Naive B cell (primary cell): ENCODE measurements at regions not wholly inside any gene's neighbourhood (a gene's known extent, or its start where the extent isn't known, plus 50 kb on each side); places are given as distances from the start of the nearest gene placed in this dataset.
"Not testable (repeated sequence)": the region's sequence is repeated elsewhere in the genome, so short reads cannot be mapped to it uniquely, and the experiment has no call there.

ENCODE experiments used
- ATAC-seq, 2 donors: fragments of 150-1000 bp; cut with Tn5 transposase; 2 replicates each; pipeline ENCODE4 v1.10.0; 2021; ENCODE audit warnings: low read depth in 2 of 2, mild to moderate bottlenecking in 2 of 2, moderate library complexity in 2 of 2
- DNase-seq: peaks from one replicate; pipeline ENCODE4 v3.0.0; 2022
- H3K27ac Mint-ChIP-seq, 6 donors: one replicate each; pipeline ENCODE4 v1.8.0; 2020 to 2022; ENCODE audit warnings: mild to moderate bottlenecking in 6 of 6, mixed read lengths in 6 of 6, moderate library complexity in 5 of 6, inconsistent platforms in 2 of 6
- H3K27me3 Mint-ChIP-seq, 3 donors: one replicate each; pipeline ENCODE4 v1.8.0; 2021 to 2022; ENCODE audit warnings: mixed read lengths in 3 of 3, mild to moderate bottlenecking in 1 of 3
- H3K36me3 Mint-ChIP-seq, 2 donors: one replicate each; pipeline ENCODE4 v1.8.0; 2020 to 2022; ENCODE audit warnings: mixed read lengths in 2 of 2, inconsistent platforms in 1 of 2, mild to moderate bottlenecking in 1 of 2
- H3K4me1 Mint-ChIP-seq, 3 donors: one replicate each; pipeline ENCODE4 v1.8.0; 2020 to 2022; ENCODE audit warnings: mixed read lengths in 3 of 3, inconsistent platforms in 1 of 3, mild to moderate bottlenecking in 1 of 3, moderate library complexity in 1 of 3
- H3K4me3 Mint-ChIP-seq, 8 donors: one replicate each; pipeline ENCODE4 v1.8.0; 2020 to 2022; ENCODE audit warnings: mild to moderate bottlenecking in 8 of 8, mixed read lengths in 8 of 8, moderate library complexity in 8 of 8, inconsistent platforms in 2 of 8
- H3K9me3 Mint-ChIP-seq, 7 donors: one replicate each; pipeline ENCODE4 v1.8.0; 2020 to 2022; ENCODE audit warnings: mixed read lengths in 7 of 7, mild to moderate bottlenecking in 5 of 7, inconsistent platforms in 2 of 7, moderate library complexity in 1 of 7

- H3K4me1 Mint-ChIP-seq: no peaks in the 10 kb centered on the region
- ATAC-seq: no peak
- H3K4me3 Mint-ChIP-seq: no peak overlapping the region
- peaks cover 0 to 5% (median 2%) of the 10 kb centered on the region in 7 donors for H3K9me3 Mint-ChIP-seq
- H3K27ac Mint-ChIP-seq: no peak overlapping the region
- H3K36me3 Mint-ChIP-seq: no peaks in the 10 kb centered on the region
- no peak for DNase-seq
- no peaks in the 10 kb centered on the region for H3K27me3 Mint-ChIP-seq
Observed at GRCh38 chr11:96960476-96960875, 570.7 kb downstream of the JRKL start.

DNA sequence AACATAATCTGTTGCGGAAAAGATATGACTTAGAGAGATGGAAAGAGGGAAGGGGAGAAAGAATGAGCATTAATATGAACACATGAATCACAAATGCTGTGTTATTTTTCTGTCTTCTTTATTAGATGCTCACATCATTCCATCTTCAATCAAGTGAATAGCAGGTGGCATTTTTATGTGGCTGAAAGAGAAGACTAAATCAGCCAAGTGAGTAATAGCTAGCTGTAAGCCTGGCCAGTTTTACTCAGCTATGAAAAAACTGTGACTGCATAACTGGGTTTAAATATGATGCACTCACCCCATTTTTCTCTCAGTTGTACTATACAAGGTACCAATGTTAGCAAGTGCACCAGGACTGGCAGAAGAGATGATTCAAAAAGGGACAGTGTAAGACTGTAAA lies 571.1 kb downstream of the JRKL start:
- Mint-ChIP-seq H3K4me3 (no peak overlapping the region), H3K4me1 (no peaks in the 10 kb centered on the region), H3K36me3 (no peaks in the 10 kb centered on the region), H3K9me3 (peaks cover 0 to 5% (median 3%) of the 10 kb centered on the region in 7 donors), H3K27ac (no peak overlapping the region), H3K27me3 (no peaks in the 10 kb centered on the region)
- ATAC-seq: no peak
- no peak for DNase-seq

DNA sequence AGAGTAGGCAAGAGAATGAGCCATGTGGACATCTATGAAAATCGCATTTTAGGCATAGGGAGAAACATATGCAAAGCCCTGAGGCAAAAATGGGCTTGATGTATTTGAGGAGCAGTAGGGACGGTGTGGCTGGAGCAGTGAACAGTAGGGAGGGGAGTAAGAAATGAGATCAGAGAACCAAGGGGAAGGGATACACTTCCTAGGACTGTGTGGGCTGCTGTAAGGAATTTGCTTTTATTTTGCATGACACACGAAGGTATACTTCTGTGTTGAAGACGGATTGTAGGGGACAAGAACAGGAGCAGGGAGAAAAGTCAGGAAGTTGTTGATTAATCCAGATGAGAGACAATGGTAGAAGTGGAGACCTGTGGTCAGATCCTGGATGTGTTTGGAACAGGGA lies 572.1 kb downstream of the JRKL start:
- Mint-ChIP-seq H3K27me3 (no peaks in the 10 kb centered on the region), H3K4me3 (no peak overlapping the region), H3K4me1 (no peaks in the 10 kb centered on the region), H3K27ac (no peak overlapping the region), H3K9me3 (peaks cover 0 to 4% (median 0%) of the 10 kb centered on the region in 7 donors), H3K36me3 (no peaks in the 10 kb centered on the region)
- DNase-seq: no peak
- ATAC-seq: no peak

DNA sequence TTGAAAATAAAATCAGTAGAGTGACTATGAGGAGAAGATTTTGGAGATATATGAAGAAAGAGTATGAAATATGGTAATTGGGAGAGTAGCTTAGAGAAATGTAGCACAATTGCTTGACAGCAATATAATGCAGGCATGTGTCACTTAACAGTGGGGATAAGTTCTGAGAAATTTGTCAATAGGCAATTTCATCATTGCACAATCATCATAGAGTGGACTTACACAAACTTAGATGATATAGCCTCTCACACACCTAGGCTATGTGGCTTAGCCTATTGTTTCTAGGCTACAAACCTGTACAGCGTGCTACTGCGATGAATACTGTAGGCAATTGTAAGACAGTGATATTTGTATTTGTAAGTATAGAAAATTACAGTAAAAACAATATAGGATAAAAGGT lies 573.6 kb downstream of the JRKL start:
- no peak overlapping the region for H3K4me3 Mint-ChIP-seq
- H3K4me1 Mint-ChIP-seq: no peaks in the 10 kb centered on the region
- DNase-seq (no peak), ATAC-seq (no peak)
- peaks cover 0 to 9% (median 0%) of the 10 kb centered on the region in 7 donors for H3K9me3 Mint-ChIP-seq
- H3K27ac Mint-ChIP-seq: no peak overlapping the region
- H3K27me3 Mint-ChIP-seq: no peaks in the 10 kb centered on the region
- no peaks in the 10 kb centered on the region for H3K36me3 Mint-ChIP-seq

- DNase-seq (no peak), ATAC-seq (no peak)
- H3K9me3 Mint-ChIP-seq: peaks cover 0 to 9% (median 0%) of the 10 kb centered on the region in 7 donors
- no peaks in the 10 kb centered on the region for H3K27me3 Mint-ChIP-seq
- no peak overlapping the region for H3K4me3 Mint-ChIP-seq
- no peak overlapping the region for H3K27ac Mint-ChIP-seq
- H3K4me1 Mint-ChIP-seq: no peaks in the 10 kb centered on the region
- H3K36me3 Mint-ChIP-seq: no peaks in the 10 kb centered on the region
Observed at GRCh38 chr11:96964661-96965060, 574.8 kb downstream of the JRKL start.

DNA sequence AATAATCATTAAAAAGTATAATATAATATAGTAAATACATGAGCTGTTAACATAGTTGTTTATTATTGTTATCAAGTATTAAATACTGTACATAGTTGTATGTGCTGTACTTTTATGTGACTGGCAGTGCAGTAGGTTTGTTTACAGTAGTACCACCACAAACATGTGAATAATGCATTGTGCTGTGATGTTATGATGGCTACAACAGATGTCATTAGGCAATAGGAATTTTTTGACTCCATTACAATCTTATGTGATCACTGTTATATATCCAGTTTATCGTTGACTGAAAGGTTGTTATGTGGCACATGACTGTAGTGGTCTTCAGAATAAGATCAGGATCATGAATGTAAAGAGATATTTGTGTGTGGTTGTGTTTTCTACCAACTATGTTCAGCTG lies 577.8 kb downstream of the JRKL start:
- DNase-seq: no peak
- no peaks in the 10 kb centered on the region for H3K4me1 Mint-ChIP-seq
- H3K36me3 Mint-ChIP-seq: no peaks in the 10 kb centered on the region
- H3K27me3 Mint-ChIP-seq: no peaks in the 10 kb centered on the region
- no peak overlapping the region for H3K27ac Mint-ChIP-seq
- ATAC-seq: no peak
- H3K9me3 Mint-ChIP-seq: peaks cover 0 to 9% (median 0%) of the 10 kb centered on the region in 7 donors
- no peak overlapping the region for H3K4me3 Mint-ChIP-seq

DNA sequence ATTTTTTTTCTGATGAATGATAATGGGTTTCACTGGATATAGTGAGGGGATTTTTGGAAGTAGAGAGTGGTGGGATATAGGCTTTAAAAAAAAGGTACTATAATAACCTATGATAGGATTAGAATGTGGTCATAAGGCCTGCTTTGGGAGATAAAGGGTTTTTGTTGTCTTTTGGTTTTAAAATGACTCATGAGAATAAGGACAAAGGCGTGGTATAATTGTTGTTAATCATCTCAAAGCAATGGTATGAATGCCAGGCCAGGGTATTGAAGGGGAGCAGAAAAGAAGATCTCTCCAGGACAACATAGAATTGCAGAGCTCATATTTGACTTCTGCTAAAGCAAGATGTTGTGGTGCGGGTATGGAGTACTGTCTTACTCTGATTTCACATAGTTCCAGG lies 579.4 kb downstream of the JRKL start:
- Mint-ChIP-seq H3K27ac (no peak overlapping the region), H3K9me3 (peaks cover 0 to 9% (median 2%) of the 10 kb centered on the region in 7 donors), H3K36me3 (no peaks in the 10 kb centered on the region), H3K4me3 (no peak overlapping the region), H3K4me1 (no peaks in the 10 kb centered on the region), H3K27me3 (no peaks in the 10 kb centered on the region)
- DNase-seq: no peak
- no peak for ATAC-seq

- no peaks in the 10 kb centered on the region for H3K4me1 Mint-ChIP-seq
- no peak overlapping the region for H3K4me3 Mint-ChIP-seq
- no peaks in the 10 kb centered on the region for H3K36me3 Mint-ChIP-seq
- H3K9me3 Mint-ChIP-seq: peaks cover 0 to 8% (median 3%) of the 10 kb centered on the region in 7 donors
- no peaks in the 10 kb centered on the region for H3K27me3 Mint-ChIP-seq
- no peak overlapping the region for H3K27ac Mint-ChIP-seq
- DNase-seq: no peak
- no peak for ATAC-seq
Observed at GRCh38 chr11:96978751-96979150, 588.9 kb downstream of the JRKL start.

GRCh38 chr11:96986516-96986915 lies 596.7 kb downstream of the JRKL start:
- H3K4me1 Mint-ChIP-seq: no peaks in the 10 kb centered on the region
- H3K4me3 Mint-ChIP-seq: no peak overlapping the region
- H3K36me3 Mint-ChIP-seq: no peaks in the 10 kb centered on the region
- DNase-seq (no peak), ATAC-seq (no peak)
- peaks cover 0 to 6% (median 0%) of the 10 kb centered on the region in 7 donors for H3K9me3 Mint-ChIP-seq
- no peaks in the 10 kb centered on the region for H3K27me3 Mint-ChIP-seq
- H3K27ac Mint-ChIP-seq: no peak overlapping the region

DNA sequence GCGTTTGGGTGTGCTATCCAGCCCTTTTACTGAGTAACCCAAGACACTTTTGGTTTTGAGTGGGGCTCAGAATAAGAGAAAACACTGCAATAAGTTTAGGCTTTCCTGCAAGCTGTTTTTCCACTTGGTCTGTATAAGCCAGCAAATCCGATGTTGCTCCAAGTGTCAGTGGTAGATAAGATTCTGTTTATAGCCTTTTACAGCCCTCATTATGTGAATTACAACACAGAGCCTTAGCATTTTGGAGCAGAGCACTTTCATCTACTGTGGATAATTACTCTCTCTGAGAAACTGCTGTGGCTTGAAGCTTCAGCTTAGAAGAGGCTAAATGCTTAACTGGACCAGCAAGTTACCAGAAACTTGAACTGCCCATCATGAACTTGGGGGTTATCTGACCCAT lies 601.1 kb downstream of the JRKL start:
- ATAC-seq: no peak
- no peak overlapping the region for H3K4me3 Mint-ChIP-seq
- no peak for DNase-seq
- peaks cover 0 to 7% (median 2%) of the 10 kb centered on the region in 7 donors for H3K9me3 Mint-ChIP-seq
- no peak overlapping the region for H3K27ac Mint-ChIP-seq
- no peaks in the 10 kb centered on the region for H3K4me1 Mint-ChIP-seq
- no peaks in the 10 kb centered on the region for H3K27me3 Mint-ChIP-seq
- no peaks in the 10 kb centered on the region for H3K36me3 Mint-ChIP-seq

- H3K27ac Mint-ChIP-seq: no peak overlapping the region
- DNase-seq: no peak
- no peak overlapping the region for H3K4me3 Mint-ChIP-seq
- no peaks in the 10 kb centered on the region for H3K27me3 Mint-ChIP-seq
- no peak for ATAC-seq
- no peaks in the 10 kb centered on the region for H3K36me3 Mint-ChIP-seq
- H3K9me3 Mint-ChIP-seq: peaks cover 0 to 10% (median 0%) of the 10 kb centered on the region in 7 donors
- no peaks in the 10 kb centered on the region for H3K4me1 Mint-ChIP-seq
Observed at GRCh38 chr11:97000481-97000880, 610.7 kb downstream of the JRKL start.

DNA sequence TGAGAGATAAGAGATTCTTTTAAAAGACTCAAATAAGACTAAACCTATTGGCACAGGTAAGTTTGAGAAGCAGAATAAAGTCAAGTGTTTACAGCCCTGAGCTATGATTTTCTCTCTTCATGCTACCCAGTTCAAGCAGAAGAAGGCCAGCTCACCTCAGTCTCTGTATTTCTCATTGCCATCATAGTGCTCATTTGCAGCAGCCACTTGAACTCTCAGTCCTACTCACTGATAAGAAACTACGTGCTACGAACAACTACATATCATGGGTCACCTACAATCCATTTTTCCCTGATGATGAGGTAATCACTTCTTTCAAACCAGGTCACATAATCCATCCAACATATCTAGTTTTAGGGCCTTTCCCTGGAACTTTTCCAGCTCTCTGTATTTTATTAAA lies 617.5 kb downstream of the JRKL start:
- Mint-ChIP-seq H3K9me3 (peaks cover 0 to 5% (median 3%) of the 10 kb centered on the region in 7 donors), H3K4me3 (no peak overlapping the region), H3K4me1 (no peaks in the 10 kb centered on the region), H3K27ac (no peak overlapping the region), H3K27me3 (no peaks in the 10 kb centered on the region), H3K36me3 (no peaks in the 10 kb centered on the region)
- DNase-seq (no peak), ATAC-seq (no peak)

DNA sequence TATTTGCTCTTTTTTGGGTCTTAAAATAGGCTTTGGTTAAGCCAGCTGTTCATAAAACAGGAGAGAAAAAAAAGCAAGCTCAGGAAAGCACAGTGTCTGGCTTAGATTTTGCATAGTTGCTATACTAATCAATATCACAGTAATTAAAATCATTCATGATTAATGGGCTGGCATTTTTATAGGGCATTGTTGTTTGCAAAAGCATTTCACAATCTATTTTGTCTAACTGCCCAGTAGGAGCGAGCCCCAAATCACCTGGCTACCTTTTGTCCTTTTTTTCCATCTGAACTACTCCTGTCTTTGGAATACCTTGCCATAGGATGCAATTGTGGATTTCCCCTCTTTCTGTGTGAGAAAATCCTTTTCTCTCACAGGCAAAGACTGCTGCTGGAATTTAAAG lies 619.8 kb downstream of the JRKL start:
- Mint-ChIP-seq H3K27me3 (no peaks in the 10 kb centered on the region), H3K4me3 (no peak overlapping the region), H3K9me3 (peaks cover 0 to 5% (median 2%) of the 10 kb centered on the region in 7 donors), H3K4me1 (no peaks in the 10 kb centered on the region), H3K36me3 (no peaks in the 10 kb centered on the region), H3K27ac (no peak overlapping the region)
- ATAC-seq (no peak), DNase-seq (no peak)

GRCh38 chr11:97010997-97011396 lies 621.2 kb downstream of the JRKL start:
- not testable (repeated sequence) for ATAC-seq, H3K4me1 Mint-ChIP-seq, H3K27me3 Mint-ChIP-seq, H3K36me3 Mint-ChIP-seq, H3K27ac Mint-ChIP-seq, DNase-seq, H3K4me3 Mint-ChIP-seq
- H3K9me3 Mint-ChIP-seq: peaks cover 0 to 13% (median 4%) of the 10 kb centered on the region in 7 donors

- Mint-ChIP-seq H3K36me3 (no peaks in the 10 kb centered on the region), H3K27me3 (no peaks in the 10 kb centered on the region), H3K27ac (no peak overlapping the region), H3K4me1 (no peaks in the 10 kb centered on the region), H3K4me3 (no peak overlapping the region), H3K9me3 (peaks cover 0 to 13% (median 4%) of the 10 kb centered on the region in 7 donors)
- DNase-seq: no peak
- no peak for ATAC-seq
Observed at GRCh38 chr11:97015327-97015726, 625.5 kb downstream of the JRKL start.
